ENCODE measurements at regions not wholly inside any gene's neighbourhood (a gene's known extent, or its start where the extent isn't known, plus 50 kb on each side); places are given as distances from the start of the nearest gene placed in this dataset.
"Not testable (repeated sequence)": the region's sequence is repeated elsewhere in the genome, so short reads cannot be mapped to it uniquely, and the experiment has no call there.

DNA sequence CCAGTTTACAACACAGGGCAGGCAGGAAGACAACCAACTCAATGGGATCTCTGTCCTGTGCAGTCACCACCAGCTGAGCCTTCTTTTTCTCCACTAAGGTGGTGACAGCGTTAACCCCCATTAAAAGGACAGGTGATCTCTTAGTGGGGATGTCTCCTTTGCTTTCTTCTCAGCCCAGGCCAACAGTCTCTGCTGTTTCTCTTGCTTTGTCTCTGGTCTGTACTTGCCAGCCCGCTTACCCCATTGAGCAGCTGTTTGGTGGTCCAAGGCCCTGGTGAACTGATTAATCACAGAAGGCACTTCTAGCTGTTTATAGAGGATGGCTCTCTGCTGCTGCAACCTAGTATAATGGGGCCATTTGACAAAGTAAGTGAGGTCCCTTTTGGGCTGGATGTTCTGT lies 523.9 kb upstream of the TPTE start:
- TF ChIP-seq POLR2A (IDR thresholded peaks at IDR 0.05): not testable (repeated sequence)
- TF ChIP-seq, protein P1, sequence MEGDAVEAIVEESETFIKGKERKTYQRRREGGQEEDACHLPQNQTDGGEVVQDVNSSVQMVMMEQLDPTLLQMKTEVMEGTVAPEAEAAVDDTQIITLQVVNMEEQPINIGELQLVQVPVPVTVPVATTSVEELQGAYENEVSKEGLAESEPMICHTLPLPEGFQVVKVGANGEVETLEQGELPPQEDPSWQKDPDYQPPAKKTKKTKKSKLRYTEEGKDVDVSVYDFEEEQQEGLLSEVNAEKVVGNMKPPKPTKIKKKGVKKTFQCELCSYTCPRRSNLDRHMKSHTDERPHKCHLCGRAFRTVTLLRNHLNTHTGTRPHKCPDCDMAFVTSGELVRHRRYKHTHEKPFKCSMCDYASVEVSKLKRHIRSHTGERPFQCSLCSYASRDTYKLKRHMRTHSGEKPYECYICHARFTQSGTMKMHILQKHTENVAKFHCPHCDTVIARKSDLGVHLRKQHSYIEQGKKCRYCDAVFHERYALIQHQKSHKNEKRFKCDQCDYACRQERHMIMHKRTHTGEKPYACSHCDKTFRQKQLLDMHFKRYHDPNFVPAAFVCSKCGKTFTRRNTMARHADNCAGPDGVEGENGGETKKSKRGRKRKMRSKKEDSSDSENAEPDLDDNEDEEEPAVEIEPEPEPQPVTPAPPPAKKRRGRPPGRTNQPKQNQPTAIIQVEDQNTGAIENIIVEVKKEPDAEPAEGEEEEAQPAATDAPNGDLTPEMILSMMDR (IDR thresholded peaks at IDR 0.05): not testable (repeated sequence)
